ENCODE measurements at regions not wholly inside any gene's neighbourhood (a gene's known extent, or its start where the extent isn't known, plus 50 kb on each side); places are given as distances from the start of the nearest gene placed in this dataset.

DNA sequence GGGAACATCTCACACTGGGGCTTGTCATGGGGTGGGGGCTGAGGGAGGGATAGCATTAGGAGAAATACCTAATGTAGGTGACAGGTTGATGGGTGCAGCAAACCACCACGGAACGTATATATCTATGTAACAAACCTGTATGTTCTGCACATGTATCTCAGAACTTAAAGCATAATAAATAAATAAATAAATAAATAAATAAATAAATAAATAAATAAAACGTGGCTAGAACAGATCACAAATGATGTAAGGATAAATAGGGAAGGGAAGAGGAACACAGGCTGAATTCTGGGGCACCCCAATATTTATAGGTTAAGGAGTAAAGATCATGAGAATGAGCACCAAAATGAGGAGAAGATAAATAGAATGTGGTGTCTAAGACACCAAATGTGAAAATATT is 592.2 kb downstream of the AMY1C start:
- TF ChIP-seq, protein P1, sequence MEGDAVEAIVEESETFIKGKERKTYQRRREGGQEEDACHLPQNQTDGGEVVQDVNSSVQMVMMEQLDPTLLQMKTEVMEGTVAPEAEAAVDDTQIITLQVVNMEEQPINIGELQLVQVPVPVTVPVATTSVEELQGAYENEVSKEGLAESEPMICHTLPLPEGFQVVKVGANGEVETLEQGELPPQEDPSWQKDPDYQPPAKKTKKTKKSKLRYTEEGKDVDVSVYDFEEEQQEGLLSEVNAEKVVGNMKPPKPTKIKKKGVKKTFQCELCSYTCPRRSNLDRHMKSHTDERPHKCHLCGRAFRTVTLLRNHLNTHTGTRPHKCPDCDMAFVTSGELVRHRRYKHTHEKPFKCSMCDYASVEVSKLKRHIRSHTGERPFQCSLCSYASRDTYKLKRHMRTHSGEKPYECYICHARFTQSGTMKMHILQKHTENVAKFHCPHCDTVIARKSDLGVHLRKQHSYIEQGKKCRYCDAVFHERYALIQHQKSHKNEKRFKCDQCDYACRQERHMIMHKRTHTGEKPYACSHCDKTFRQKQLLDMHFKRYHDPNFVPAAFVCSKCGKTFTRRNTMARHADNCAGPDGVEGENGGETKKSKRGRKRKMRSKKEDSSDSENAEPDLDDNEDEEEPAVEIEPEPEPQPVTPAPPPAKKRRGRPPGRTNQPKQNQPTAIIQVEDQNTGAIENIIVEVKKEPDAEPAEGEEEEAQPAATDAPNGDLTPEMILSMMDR (IDR thresholded peaks at IDR 0.05) = no peak
- no peak for TF ChIP-seq POLR2A (IDR thresholded peaks at IDR 0.05)

Data from testis (tissue), 2 donors.